Keratinocyte (primary cell): ENCODE measurements at regions not wholly inside any gene's neighbourhood (a gene's known extent, or its start where the extent isn't known, plus 50 kb on each side); places are given as distances from the start of the nearest gene placed in this dataset.

Source experiments
- EZH2 ChIP-seq: IDR thresholded peaks from one replicate; pipeline ENCODE4 v1.6.1; 2012; ENCODE audit warnings: inconsistent platforms, mild to moderate bottlenecking, low read length, moderate library complexity
- TF ChIP-seq, protein P1 (sequence below), 3 experiments: IDR thresholded peaks in 1 of 3; conservative IDR thresholded peaks in 1 of 3; optimal IDR thresholded peaks in 1 of 3; 2 replicates in 2 of 3; 3 replicates in 1 of 3; pipeline versions ENCODE3 to v1.5.1; 2011; ENCODE audit warnings: low read length in 3 of 3, mild to moderate bottlenecking in 3 of 3, moderate library complexity in 2 of 3, control low read depth in 1 of 3, inconsistent platforms in 1 of 3; ENCODE audit not compliant: insufficient read depth in 2 of 3; ENCODE audit errors: extremely low read depth in 1 of 3

GRCh38 chr2:106623456-106623855 lies 136.3 kb downstream of the CD8B2 start:
- TF ChIP-seq, protein P1, sequence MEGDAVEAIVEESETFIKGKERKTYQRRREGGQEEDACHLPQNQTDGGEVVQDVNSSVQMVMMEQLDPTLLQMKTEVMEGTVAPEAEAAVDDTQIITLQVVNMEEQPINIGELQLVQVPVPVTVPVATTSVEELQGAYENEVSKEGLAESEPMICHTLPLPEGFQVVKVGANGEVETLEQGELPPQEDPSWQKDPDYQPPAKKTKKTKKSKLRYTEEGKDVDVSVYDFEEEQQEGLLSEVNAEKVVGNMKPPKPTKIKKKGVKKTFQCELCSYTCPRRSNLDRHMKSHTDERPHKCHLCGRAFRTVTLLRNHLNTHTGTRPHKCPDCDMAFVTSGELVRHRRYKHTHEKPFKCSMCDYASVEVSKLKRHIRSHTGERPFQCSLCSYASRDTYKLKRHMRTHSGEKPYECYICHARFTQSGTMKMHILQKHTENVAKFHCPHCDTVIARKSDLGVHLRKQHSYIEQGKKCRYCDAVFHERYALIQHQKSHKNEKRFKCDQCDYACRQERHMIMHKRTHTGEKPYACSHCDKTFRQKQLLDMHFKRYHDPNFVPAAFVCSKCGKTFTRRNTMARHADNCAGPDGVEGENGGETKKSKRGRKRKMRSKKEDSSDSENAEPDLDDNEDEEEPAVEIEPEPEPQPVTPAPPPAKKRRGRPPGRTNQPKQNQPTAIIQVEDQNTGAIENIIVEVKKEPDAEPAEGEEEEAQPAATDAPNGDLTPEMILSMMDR (optimal IDR thresholded peaks at IDR 0.05 in 1 of 3, IDR thresholded peaks at IDR 0.05 in 1 of 3, conservative IDR thresholded peaks at IDR 0.05 in 1 of 3; ENCODE audit: extremely low read depth in 1 of 3, insufficient read depth in 2 of 3, low read length in 3 of 3) = no peak
- no peak for TF ChIP-seq EZH2
